ENCODE measurements at regions not wholly inside any gene's neighbourhood (a gene's known extent, or its start where the extent isn't known, plus 50 kb on each side); places are given as distances from the start of the nearest gene placed in this dataset.

GRCh38 chr6:26197933-26198721 lies 110.9 kb downstream of the HFE start:
- DNase-seq: peak; percentile 48 to 59
- no peaks in the 10 kb centered on the region for H3K36me3 ChIP-seq

GRCh38 chr6:26198722-26199056 lies 111.5 kb downstream of the HFE start:
- Histone ChIP-seq H3K27me3 (no peaks in the 10 kb centered on the region), H3K27ac (peak overlapping the region; percentile 78), H3K36me3 (no peaks in the 10 kb centered on the region), H3K9me3 (replicated peaks) (no peaks in the 10 kb centered on the region), H3K4me1 (no peaks in the 10 kb centered on the region), H3K4me3 (peak overlapping the region; percentile 67)
- DNase-seq: no peak

More at GRCh38 chr6:26197933-26198721, 110.9 kb downstream of the HFE start:
- Histone ChIP-seq H3K27ac (peak overlapping the region; percentile 78), H3K9me3 (replicated peaks) (no peaks in the 10 kb centered on the region), H3K4me1 (no peaks in the 10 kb centered on the region), H3K4me3 (peak overlapping the region; percentile 67), H3K27me3 (no peaks in the 10 kb centered on the region)

- DNase-seq: peak; percentile 78 to 89
- Histone ChIP-seq H3K4me3 (peak overlapping the region; percentile 67), H3K27ac (peak overlapping the region; percentile 78), H3K4me1 (no peaks in the 10 kb centered on the region), H3K36me3 (no peaks in the 10 kb centered on the region), H3K27me3 (no peaks in the 10 kb centered on the region), H3K9me3 (replicated peaks) (no peaks in the 10 kb centered on the region)
Observed at GRCh38 chr6:26199057-26199772, 112.0 kb downstream of the HFE start.

GRCh38 chr6:26199773-26200764 lies 112.8 kb downstream of the HFE start:
- Histone ChIP-seq H3K4me1 (no peaks in the 10 kb centered on the region), H3K36me3 (no peaks in the 10 kb centered on the region), H3K9me3 (replicated peaks) (no peaks in the 10 kb centered on the region), H3K27me3 (no peaks in the 10 kb centered on the region), H3K4me3 (peak overlapping the region; percentile 67), H3K27ac (peak overlapping the region; percentile 78)
- DNase-seq: peak in 1 of 2 experiments; percentile 24

GRCh38 chr6:26200918-26201721 lies 113.9 kb downstream of the HFE start:
- Histone ChIP-seq H3K27ac (no peak overlapping the region), H3K4me3 (no peak overlapping the region), H3K4me1 (no peaks in the 10 kb centered on the region), H3K36me3 (no peaks in the 10 kb centered on the region), H3K9me3 (replicated peaks) (no peaks in the 10 kb centered on the region), H3K27me3 (no peaks in the 10 kb centered on the region)
- DNase-seq: no peak

- no peak for DNase-seq
- Histone ChIP-seq H3K4me3 (no peak overlapping the region), H3K36me3 (no peaks in the 10 kb centered on the region), H3K27ac (no peak overlapping the region), H3K27me3 (no peaks in the 10 kb centered on the region), H3K4me1 (no peaks in the 10 kb centered on the region), H3K9me3 (replicated peaks) (no peaks in the 10 kb centered on the region)
Observed at GRCh38 chr6:26202201-26202611, 115.0 kb downstream of the HFE start.

GRCh38 chr6:26202811-26203583 lies 115.8 kb downstream of the HFE start:
- Histone ChIP-seq H3K27ac (peak overlapping the region; percentile 97; the same call in 1 of the 2 replicates), H3K4me3 (no peak overlapping the region), H3K36me3 (no peaks in the 10 kb centered on the region), H3K9me3 (replicated peaks) (no peaks in the 10 kb centered on the region), H3K27me3 (no peaks in the 10 kb centered on the region), H3K4me1 (no peaks in the 10 kb centered on the region)
- no peak for DNase-seq

GRCh38 chr6:26204332-26205160 lies 117.3 kb downstream of the HFE start:
- H3K27me3 ChIP-seq: no peaks in the 10 kb centered on the region
- H3K4me1 ChIP-seq: no peaks in the 10 kb centered on the region
- peak; percentile 95 to 96 for DNase-seq
- no peaks in the 10 kb centered on the region for H3K9me3 ChIP-seq (replicated peaks)
- H3K36me3 ChIP-seq: no peaks in the 10 kb centered on the region
- H3K27ac ChIP-seq: peak overlapping the region; percentile 97
- H3K4me3 ChIP-seq: peak overlapping the region; percentile 66

GRCh38 chr6:26205161-26205624 lies 118.0 kb downstream of the HFE start:
- no peaks in the 10 kb centered on the region for H3K9me3 ChIP-seq (replicated peaks)
- H3K4me1 ChIP-seq: no peaks in the 10 kb centered on the region
- no peaks in the 10 kb centered on the region for H3K27me3 ChIP-seq
- peak overlapping the region; percentile 66 for H3K4me3 ChIP-seq
- no peaks in the 10 kb centered on the region for H3K36me3 ChIP-seq
- peak overlapping the region; percentile 97 for H3K27ac ChIP-seq
- DNase-seq: peak; percentile 79 to 84

- Histone ChIP-seq H3K4me1 (no peaks in the 10 kb centered on the region), H3K27me3 (no peaks in the 10 kb centered on the region), H3K36me3 (no peaks in the 10 kb centered on the region), H3K27ac (peak overlapping the region; percentile 97), H3K9me3 (replicated peaks) (no peaks in the 10 kb centered on the region), H3K4me3 (peak overlapping the region; percentile 66)
- peak; percentile 37 to 79 for DNase-seq
Observed at GRCh38 chr6:26205625-26206574, 118.7 kb downstream of the HFE start.

GRCh38 chr6:26206868-26207801 lies 119.9 kb downstream of the HFE start:
- DNase-seq: no peak
- H3K4me1 ChIP-seq: no peaks in the 10 kb centered on the region
- H3K27ac ChIP-seq: no peak overlapping the region; the same call in 1 of the 2 replicates
- H3K27me3 ChIP-seq: no peaks in the 10 kb centered on the region
- no peak overlapping the region; the same call in 1 of the 2 replicates for H3K4me3 ChIP-seq
- H3K36me3 ChIP-seq: no peaks in the 10 kb centered on the region
- H3K9me3 ChIP-seq (replicated peaks): no peaks in the 10 kb centered on the region
